HCT116 (cell line): ENCODE measurements at regions not wholly inside any gene's neighbourhood (a gene's known extent, or its start where the extent isn't known, plus 50 kb on each side); places are given as distances from the start of the nearest gene placed in this dataset.
"Not testable (repeated sequence)": the region's sequence is repeated elsewhere in the genome, so short reads cannot be mapped to it uniquely, and the experiment has no call there.

Source experiments
- ATAC-seq: fragments of 200-7000 bp; cut with Tn5 transposase; 2 replicates; pipeline ENCODE4 v1.9.1; 2020; ENCODE audit warnings: mild to moderate bottlenecking, moderate library complexity
- BruUV-seq: library from RNA; stranded (reverse); fragments of 400-500 nt; replicated peaks from 2 replicates; lab custom pipeline; 2021; lab: Mats Ljungman, UMichigan
- CTCF ChIA-PET: fragments of 300-600 bp; sonication (Branson Sonifier 250); formaldehyde crosslinking; loops from one replicate; lab custom pipeline; 2021; ENCODE audit warnings: antibody characterized with exemption; lab: Charles Lee
- POLR2A ChIA-PET: fragments of 300-600, 350-600 bp; sonication (Branson Sonifier 250); formaldehyde crosslinking; loops from one replicate; lab custom pipeline; 2021; ENCODE audit warnings: antibody characterized with exemption; lab: Charles Lee
- RAD21 ChIA-PET, 2 experiments: fragments of 300-600 bp; sonication (Branson Sonifier 250); formaldehyde crosslinking; loops; one replicate each; lab custom pipeline; 2023; ENCODE audit warnings: low total read pairs in 2 of 2; ENCODE audit not compliant: uncharacterized antibody in 2 of 2, unreplicated experiment in 2 of 2, low non-redundant PET in 1 of 2; lab: Charles Lee
- DNase-seq: peaks from one replicate; pipeline ENCODE4 v3.0.0-alpha.2; 2010; ENCODE audit warnings: low read depth, low spot score
- H2AFZ ChIP-seq: fragments of 200-600 bp; shearing (Covaris generic), sonication (generic); 2 replicates; pipeline ENCODE4 v1.6.1; 2017; ENCODE audit warnings: low read depth, mixed run types, mixed read lengths, antibody characterized with exemption, low read length; ENCODE audit not compliant: poor library complexity, severe bottlenecking
- H3K27ac ChIP-seq: 2 replicates; pipeline ENCODE4 v1.5.1; 2012; ENCODE audit warnings: low read depth, low read length
- H3K27me3 ChIP-seq: fragments of 200-600 bp; sonication (generic); 2 replicates; pipeline ENCODE4 v1.6.1; 2016; ENCODE audit warnings: mixed run types, low read length, mixed read lengths; ENCODE audit not compliant: insufficient read depth
- H3K36me3 ChIP-seq, 2 experiments: fragments of 200-500 bp in 1 of 2; fragments of 200-600 bp in 1 of 2; sonication (Bioruptor generic) in 1 of 2; sonication (generic) in 1 of 2; 2 replicates each; pipeline versions ENCODE4 v1.5.1 to v1.6.1; 2014 to 2016; ENCODE audit warnings: low read length in 2 of 2, inconsistent platforms in 1 of 2, mixed read lengths in 1 of 2, mixed run types in 1 of 2; ENCODE audit not compliant: insufficient read depth in 2 of 2, control insufficient read depth in 1 of 2
- H3K4me1 ChIP-seq, 2 experiments: fragments of 200-600 bp in 1 of 2; sonication (generic) in 1 of 2; 2 replicates each; pipeline versions ENCODE4 v1.5.1 to v1.6.1; 2012 to 2017; ENCODE audit warnings: low read length in 2 of 2, inconsistent platforms in 1 of 2, mild to moderate bottlenecking in 1 of 2, mixed read lengths in 1 of 2, mixed run types in 1 of 2, moderate library complexity in 1 of 2; ENCODE audit not compliant: insufficient read depth in 2 of 2, control insufficient read depth in 1 of 2
- H3K4me2 ChIP-seq: fragments of 200-600 bp; sonication (generic); 2 replicates; pipeline ENCODE4 v1.6.1; 2017; ENCODE audit warnings: mixed run types, low read length, mixed read lengths
- H3K4me3 ChIP-seq, 2 experiments: fragments of 200-600 bp in 1 of 2; sonication (generic) in 1 of 2; replicated peaks in 1 of 2; 2 replicates each; pipeline ENCODE4 v1.5.1; 2011 to 2016; ENCODE audit warnings: low read length in 2 of 2, control low read depth in 1 of 2, low read depth in 1 of 2, mild to moderate bottlenecking in 1 of 2, mixed read lengths in 1 of 2, mixed run types in 1 of 2
- H3K79me2 ChIP-seq: fragments of 200-600 bp; sonication (generic); 2 replicates; pipeline ENCODE4 v1.6.1; 2017; ENCODE audit warnings: mild to moderate bottlenecking, mixed run types, low read length, moderate library complexity, mixed read lengths; ENCODE audit not compliant: insufficient read depth
- H3K9ac ChIP-seq: fragments of 200-600 bp; sonication (generic); 2 replicates; pipeline ENCODE4 v1.6.1; 2016; ENCODE audit warnings: low read length, mixed read lengths
- H3K9me2 ChIP-seq: fragments of 200-600 bp; sonication (generic), shearing (Covaris generic); 2 replicates; pipeline ENCODE4 v1.6.1; 2017; ENCODE audit warnings: mixed run types, mild to moderate bottlenecking, moderate library complexity; ENCODE audit not compliant: insufficient read depth
- H3K9me3 ChIP-seq, 2 experiments: fragments of 200-500 bp in 1 of 2; fragments of 200-600 bp in 1 of 2; sonication (Bioruptor generic) in 1 of 2; sonication (generic) in 1 of 2; 2 replicates each; pipeline ENCODE4 v1.6.1; 2014 to 2017; ENCODE audit warnings: low read length in 2 of 2, mixed read lengths in 2 of 2, inconsistent platforms in 1 of 2, low read depth in 1 of 2, mild to moderate bottlenecking in 1 of 2, mixed run types in 1 of 2, moderate library complexity in 1 of 2; ENCODE audit not compliant: control insufficient read depth in 1 of 2, insufficient read depth in 1 of 2
- H4K20me1 ChIP-seq: fragments of 200-600 bp; sonication (generic), shearing (Covaris generic); 2 replicates; pipeline ENCODE4 v1.6.1; 2017; ENCODE audit warnings: mixed run types, mild to moderate bottlenecking, moderate library complexity; ENCODE audit not compliant: insufficient read depth
- CBX3 ChIP-seq: IDR thresholded peaks from 2 replicates; pipeline ENCODE4 v1.6.1; 2012; ENCODE audit warnings: low read depth
- CEBPB ChIP-seq: IDR thresholded peaks from 2 replicates; pipeline ENCODE4 v1.6.1; 2012; ENCODE audit warnings: low read depth
- EGR1 ChIP-seq: IDR thresholded peaks from 2 replicates; pipeline ENCODE4 v1.6.1; 2012; ENCODE audit warnings: low read depth
- ELF1 ChIP-seq: IDR thresholded peaks from 2 replicates; pipeline ENCODE4 v1.6.1; 2012; ENCODE audit warnings: low read depth, borderline replicate concordance
- EZH2 ChIP-seq: fragments of 200-600 bp; sonication (generic); IDR thresholded peaks from 2 replicates; pipeline ENCODE4 v1.6.1; 2017; ENCODE audit warnings: antibody characterized with exemption, mixed run types
- FOSL1 ChIP-seq: IDR thresholded peaks from 2 replicates; pipeline ENCODE4 v1.6.1; 2012; ENCODE audit warnings: low read depth
- JUND ChIP-seq: IDR thresholded peaks from 2 replicates; pipeline ENCODE4 v1.6.1; 2012
- POLR2AphosphoS5 ChIP-seq: IDR thresholded peaks from 2 replicates; pipeline ENCODE4 v1.6.1; 2011; ENCODE audit warnings: mild to moderate bottlenecking, low read depth, low read length, moderate library complexity
- SIN3A ChIP-seq: IDR thresholded peaks from 2 replicates; pipeline ENCODE4 v1.6.1; 2012; ENCODE audit warnings: low read depth
- SP1 ChIP-seq: IDR thresholded peaks from 2 replicates; pipeline ENCODE4 v1.6.1; 2012; ENCODE audit warnings: low read depth
- SRF ChIP-seq: IDR thresholded peaks from 2 replicates; pipeline ENCODE4 v1.6.1; 2012; ENCODE audit warnings: low read depth
- YY1 ChIP-seq: IDR thresholded peaks from 2 replicates; pipeline ENCODE4 v1.6.1; 2011; ENCODE audit warnings: low read length, low read depth, moderate library complexity, mild to moderate bottlenecking; ENCODE audit not compliant: insufficient replicate concordance; ENCODE audit errors: extremely low read depth
- ZFX ChIP-seq: fragments of 450-650 bp; IDR thresholded peaks from 2 replicates; pipeline ENCODE4 v1.6.1; 2017
- intact Hi-C: fragments of 100-400 bp; cut with micrococcal nuclease; formaldehyde crosslinking; loops from 2 replicates; pipeline ENCODE4 v1.10.0; 2022
- TF ChIP-seq, protein P1 (sequence below): IDR thresholded peaks from 2 replicates; pipeline ENCODE4 v1.6.1; 2012
- TF ChIP-seq, protein P2 (sequence below): IDR thresholded peaks from 2 replicates; pipeline ENCODE4 v1.6.1; 2011; ENCODE audit warnings: mild to moderate bottlenecking, low read length, moderate library complexity; ENCODE audit not compliant: insufficient replicate concordance; ENCODE audit errors: extremely low read depth

DNA sequence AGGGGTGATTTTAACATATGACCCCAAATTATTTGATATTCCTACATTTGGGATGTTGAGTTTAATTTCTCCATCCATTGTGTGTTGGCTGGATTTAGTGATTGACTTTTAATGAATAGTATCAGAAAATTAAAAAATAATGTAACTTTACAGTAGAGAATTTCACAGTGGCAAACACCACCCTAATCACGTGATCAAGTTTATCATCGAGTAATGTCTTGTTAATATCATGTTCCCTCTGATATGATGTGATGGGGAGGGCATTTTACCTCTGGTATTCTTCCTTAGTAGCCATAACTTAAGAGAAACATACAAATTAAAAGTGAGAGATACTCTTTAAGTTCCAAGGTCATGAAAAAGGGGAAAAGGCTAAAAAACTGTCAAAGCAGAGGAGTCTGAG lies 602.0 kb upstream of the CELF4 start:
- Histone ChIP-seq H3K9me3 (peaks cover 4 to 14% of the 10 kb centered on the region in 2 experiments; a peak in 2 of 4 replicates), H3K4me2 (no peak overlapping the region), H3K4me1 (no peaks in the 10 kb centered on the region), H2AFZ (no peak overlapping the region), H3K27me3 (no peaks in the 10 kb centered on the region), H4K20me1 (no peaks in the 10 kb centered on the region), H3K79me2 (no peaks in the 10 kb centered on the region), H3K9ac (no peak overlapping the region), H3K4me3 (no peak overlapping the region), H3K27ac (no peak overlapping the region), H3K36me3 (no peaks in the 10 kb centered on the region)
- intact Hi-C loops, result no loop called here
- ChIA-PET RAD21 (no interaction called here), POLR2A (no interaction called here), CTCF (no interaction called here)
- no TSS peak for BruUV-seq
- DNase-seq (no peak), ATAC-seq (no peak)
- TF ChIP-seq FOSL1 (no peak), ELF1 (no peak), JUND (no peak), SP1 (no peak), ZFX (no peak), EGR1 (no peak), SIN3A (no peak), EZH2 (no peak), CBX3 (no peak), YY1 (no peak), SRF (no peak), POLR2AphosphoS5 (no peak), CEBPB (no peak)
- TF ChIP-seq, protein P1, sequence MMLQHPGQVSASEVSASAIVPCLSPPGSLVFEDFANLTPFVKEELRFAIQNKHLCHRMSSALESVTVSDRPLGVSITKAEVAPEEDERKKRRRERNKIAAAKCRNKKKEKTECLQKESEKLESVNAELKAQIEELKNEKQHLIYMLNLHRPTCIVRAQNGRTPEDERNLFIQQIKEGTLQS, result no peak
- TF ChIP-seq, protein P2, sequence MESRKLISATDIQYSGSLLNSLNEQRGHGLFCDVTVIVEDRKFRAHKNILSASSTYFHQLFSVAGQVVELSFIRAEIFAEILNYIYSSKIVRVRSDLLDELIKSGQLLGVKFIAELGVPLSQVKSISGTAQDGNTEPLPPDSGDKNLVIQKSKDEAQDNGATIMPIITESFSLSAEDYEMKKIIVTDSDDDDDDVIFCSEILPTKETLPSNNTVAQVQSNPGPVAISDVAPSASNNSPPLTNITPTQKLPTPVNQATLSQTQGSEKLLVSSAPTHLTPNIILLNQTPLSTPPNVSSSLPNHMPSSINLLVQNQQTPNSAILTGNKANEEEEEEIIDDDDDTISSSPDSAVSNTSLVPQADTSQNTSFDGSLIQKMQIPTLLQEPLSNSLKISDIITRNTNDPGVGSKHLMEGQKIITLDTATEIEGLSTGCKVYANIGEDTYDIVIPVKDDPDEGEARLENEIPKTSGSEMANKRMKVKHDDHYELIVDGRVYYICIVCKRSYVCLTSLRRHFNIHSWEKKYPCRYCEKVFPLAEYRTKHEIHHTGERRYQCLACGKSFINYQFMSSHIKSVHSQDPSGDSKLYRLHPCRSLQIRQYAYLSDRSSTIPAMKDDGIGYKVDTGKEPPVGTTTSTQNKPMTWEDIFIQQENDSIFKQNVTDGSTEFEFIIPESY, result no peak
- TF ChIP-seq, all 23 proteins: peak for 0
- no peaks in the 10 kb centered on the region for H3K9me2 ChIP-seq

DNA sequence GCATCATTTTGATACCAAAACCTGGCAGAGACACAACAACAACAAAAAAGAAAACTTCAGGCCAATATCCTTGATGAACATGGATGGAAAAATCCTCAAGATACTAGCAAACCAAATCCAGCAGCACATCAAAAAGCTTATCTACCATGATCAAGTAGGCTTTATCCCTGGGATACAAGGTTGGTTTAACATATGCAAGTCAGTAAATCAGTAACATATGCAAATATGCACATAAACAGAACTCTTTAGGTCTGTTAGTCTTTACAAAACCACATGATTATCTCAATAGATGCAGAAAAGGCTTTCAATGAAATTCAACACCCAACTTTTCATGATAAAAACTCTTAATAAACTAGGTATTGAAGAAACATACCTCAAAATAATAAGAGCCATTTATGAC lies 587.5 kb upstream of the CELF4 start:
- CTCF ChIA-PET, H3K79me2 ChIP-seq, H3K27ac ChIP-seq, H2AFZ ChIP-seq, H3K36me3 ChIP-seq, H4K20me1 ChIP-seq, BruUV-seq, H3K9ac ChIP-seq, intact Hi-C loops, DNase-seq, H3K9me2 ChIP-seq, H3K4me3 ChIP-seq, H3K27me3 ChIP-seq, POLR2A ChIA-PET, H3K9me3 ChIP-seq, RAD21 ChIA-PET, H3K4me1 ChIP-seq, H3K4me2 ChIP-seq, ATAC-seq: not testable (repeated sequence)
